ENCODE measurements at regions not wholly inside any gene's neighbourhood (a gene's known extent, or its start where the extent isn't known, plus 50 kb on each side); places are given as distances from the start of the nearest gene placed in this dataset.

DNA sequence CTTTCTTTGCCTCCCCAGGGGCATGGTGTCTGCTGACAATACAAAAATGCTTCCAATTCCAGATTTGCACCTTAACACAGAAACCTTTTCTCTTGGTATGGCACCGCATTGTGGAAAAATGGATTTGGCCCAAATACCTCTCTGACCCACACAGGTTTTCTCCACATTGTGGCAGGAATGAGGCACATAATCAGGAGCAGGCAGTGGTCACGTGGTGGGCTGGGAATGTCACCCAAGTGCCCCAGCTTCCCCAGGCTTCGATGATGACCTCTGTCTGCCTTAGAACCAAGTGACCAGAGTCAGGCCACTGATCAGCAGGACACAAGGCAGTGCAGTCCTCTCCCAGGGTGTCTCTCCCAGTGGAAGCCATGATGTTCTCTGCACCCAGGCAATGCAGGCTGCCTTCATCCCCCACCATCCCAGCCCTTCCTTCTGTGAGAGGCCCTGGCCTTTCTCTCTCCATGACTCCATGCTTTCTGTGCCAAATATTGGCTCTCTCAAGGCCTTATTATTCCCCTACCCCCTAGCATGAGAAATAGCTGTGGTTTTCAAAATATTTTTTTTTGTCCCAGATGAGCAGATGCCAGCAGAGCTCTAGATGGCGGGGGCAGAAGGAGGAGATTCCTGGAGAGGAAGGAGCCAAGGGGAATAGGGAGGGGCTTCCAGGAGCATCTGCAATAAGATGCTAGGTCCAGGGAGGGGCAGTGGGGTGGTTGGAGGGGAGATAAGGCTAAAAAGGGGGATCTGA is 198.9 kb downstream of the ACKR3 start:
- no peak for TF ChIP-seq POLR2A (IDR thresholded peaks at IDR 0.05)
- TF ChIP-seq, protein P1, sequence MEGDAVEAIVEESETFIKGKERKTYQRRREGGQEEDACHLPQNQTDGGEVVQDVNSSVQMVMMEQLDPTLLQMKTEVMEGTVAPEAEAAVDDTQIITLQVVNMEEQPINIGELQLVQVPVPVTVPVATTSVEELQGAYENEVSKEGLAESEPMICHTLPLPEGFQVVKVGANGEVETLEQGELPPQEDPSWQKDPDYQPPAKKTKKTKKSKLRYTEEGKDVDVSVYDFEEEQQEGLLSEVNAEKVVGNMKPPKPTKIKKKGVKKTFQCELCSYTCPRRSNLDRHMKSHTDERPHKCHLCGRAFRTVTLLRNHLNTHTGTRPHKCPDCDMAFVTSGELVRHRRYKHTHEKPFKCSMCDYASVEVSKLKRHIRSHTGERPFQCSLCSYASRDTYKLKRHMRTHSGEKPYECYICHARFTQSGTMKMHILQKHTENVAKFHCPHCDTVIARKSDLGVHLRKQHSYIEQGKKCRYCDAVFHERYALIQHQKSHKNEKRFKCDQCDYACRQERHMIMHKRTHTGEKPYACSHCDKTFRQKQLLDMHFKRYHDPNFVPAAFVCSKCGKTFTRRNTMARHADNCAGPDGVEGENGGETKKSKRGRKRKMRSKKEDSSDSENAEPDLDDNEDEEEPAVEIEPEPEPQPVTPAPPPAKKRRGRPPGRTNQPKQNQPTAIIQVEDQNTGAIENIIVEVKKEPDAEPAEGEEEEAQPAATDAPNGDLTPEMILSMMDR (IDR thresholded peaks at IDR 0.05), result no peak

Data from ovary (tissue), 3 donors.